ENCODE measurements at regions not wholly inside any gene's neighbourhood (a gene's known extent, or its start where the extent isn't known, plus 50 kb on each side); places are given as distances from the start of the nearest gene placed in this dataset.

- no peak for DNase-seq (ENCODE audit: low read depth in 1 of 2, low spot score in 1 of 2)
Measured at GRCh38 chr12:83850531-83850930, 1062.1 kb downstream of the SLC6A15 start.

DNA sequence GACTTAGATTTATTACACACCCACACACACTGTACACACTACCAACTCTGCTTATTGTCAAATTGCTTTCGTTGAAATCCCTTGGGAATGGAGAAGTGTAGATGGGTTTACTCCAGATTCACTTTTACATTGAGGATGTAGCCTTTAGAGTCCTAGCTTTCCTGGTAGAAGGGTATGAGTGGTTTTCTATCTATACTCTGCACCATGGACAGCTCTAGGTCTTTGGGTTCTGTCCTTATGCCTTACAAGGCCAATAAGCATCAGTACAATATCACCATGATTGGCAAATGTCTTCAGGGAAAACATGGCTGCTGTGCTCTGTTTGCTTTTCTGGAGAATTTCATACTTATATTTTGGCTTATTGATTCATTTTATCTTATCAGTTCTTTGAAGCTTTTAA, 1063.9 kb downstream of the SLC6A15 start:
- DNase-seq (ENCODE audit: low read depth in 1 of 2, low spot score in 1 of 2) = no peak

DNA sequence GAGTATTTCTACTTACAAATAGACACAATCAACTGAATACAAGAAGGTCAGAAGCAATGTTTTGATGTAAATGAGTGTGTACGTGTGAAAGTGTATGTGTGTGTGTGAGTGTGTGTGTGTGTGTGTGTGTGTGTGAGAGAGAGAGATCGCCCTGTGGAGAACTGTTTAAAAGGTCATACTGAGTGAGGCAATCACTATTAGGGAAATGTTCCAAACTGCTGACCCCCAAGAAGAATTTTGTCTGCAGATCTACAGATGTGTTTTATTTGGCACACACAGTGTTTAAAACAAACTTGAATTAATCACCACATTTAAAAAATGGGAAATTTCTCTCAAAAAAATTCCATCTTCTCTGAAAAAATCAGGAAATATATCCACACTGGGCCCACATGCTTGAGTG, 1069.1 kb downstream of the SLC6A15 start:
- DNase-seq (ENCODE audit: low read depth in 1 of 2, low spot score in 1 of 2) = no peak

GRCh38 chr12:83841620-83842019, 1071.0 kb downstream of the SLC6A15 start:
- DNase-seq (ENCODE audit: low read depth in 1 of 2, low spot score in 1 of 2) = no peak

DNA sequence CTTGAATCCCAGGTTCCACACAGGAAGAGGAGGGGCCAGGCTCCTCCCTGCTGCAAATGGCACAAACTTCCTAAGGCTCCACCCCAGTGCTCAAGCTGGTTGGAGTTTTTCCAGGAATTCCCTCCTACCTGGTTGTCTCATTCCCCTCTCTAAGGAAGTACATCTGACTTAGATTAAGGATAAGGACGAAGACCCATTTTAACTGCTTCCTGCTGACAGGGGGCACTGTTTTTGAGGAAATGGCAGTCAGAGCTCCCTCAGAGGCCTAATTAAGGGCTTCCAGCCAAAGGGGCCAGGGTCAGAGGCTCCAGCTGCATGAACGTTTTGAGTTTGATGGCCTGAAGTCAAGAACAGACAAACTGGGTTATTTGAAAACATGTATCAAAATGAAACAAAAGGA, 1084.7 kb downstream of the SLC6A15 start:
- DNase-seq (ENCODE audit: low read depth in 1 of 2, low spot score in 1 of 2) = no peak

DNA sequence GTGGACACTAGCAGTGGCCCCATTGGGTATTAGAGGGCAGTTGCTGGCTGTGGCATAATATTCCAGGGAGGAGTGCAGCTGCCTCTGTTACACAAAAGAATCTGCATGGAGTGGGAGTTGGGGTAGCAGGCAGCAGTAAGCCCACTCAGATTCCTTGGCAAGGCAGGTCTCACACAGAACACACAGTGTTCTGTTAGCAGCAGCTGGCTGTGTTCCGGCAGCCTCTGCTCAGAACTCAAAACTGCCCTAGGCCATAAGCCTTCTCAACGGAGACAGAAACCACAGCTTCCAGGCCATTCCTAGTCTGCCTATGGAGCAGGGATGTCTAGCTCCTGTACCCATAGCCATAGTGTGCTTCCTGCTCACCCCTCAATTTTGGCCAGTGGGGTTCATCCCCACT, 1085.4 kb downstream of the SLC6A15 start:
- DNase-seq (ENCODE audit: low read depth in 1 of 2, low spot score in 1 of 2) = no peak

DNA sequence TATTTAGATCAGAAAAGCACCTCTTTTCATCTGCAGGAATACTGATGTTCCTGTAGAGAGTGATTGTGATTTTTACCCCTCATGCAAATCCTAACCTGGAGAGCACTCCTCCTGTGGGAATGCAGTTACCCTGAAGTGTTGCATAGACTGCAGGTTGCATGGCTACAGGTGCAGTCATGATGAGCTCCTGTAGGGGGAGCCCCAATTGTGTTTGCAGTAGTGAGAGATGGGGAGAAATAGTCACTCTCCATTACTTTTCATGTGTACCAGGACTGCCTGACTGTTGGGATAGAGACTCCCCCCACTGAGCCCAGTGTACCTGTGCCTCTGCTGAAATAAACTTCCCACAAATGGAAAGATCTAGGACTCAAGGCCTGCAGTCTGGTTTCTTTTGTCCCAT, 1086.5 kb downstream of the SLC6A15 start:
- DNase-seq (ENCODE audit: low read depth in 1 of 2, low spot score in 1 of 2) = no peak

DNA sequence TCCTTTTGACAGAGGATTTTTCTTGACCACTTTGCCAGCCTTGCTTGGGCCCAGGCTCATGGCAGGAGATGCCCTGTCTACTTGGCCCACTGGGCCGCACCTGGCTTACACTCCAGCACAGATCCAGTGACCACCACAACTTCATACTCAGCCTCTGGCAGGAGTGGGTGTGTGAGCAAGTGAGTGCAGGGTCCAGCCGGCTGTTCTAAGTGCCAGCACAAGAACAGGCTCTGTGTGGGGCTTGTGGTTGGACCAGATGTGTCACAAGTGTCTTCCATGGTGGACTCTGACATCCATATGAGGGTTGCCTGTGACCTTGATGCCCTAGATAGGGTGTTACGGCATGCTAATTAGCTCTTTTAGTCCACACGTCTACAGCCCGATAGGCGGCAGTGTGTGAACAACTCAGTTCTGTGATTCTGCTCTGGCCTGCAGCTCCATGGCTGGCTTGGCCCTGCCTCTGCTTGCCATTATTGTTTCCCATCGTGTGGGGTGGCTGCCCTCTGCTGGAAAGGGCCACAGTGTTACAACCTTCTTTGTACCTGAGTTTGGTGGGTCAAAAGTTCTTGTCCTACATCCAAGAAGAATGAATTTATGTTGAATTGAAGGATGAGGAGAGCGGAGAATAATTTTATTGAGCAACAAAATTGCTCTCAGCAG, 1089.1 kb downstream of the SLC6A15 start:
- no peak for DNase-seq (ENCODE audit: low read depth in 1 of 2, low spot score in 1 of 2)

GRCh38 chr12:83821967-83822366, 1090.6 kb downstream of the SLC6A15 start:
- no peak for DNase-seq (ENCODE audit: low read depth in 1 of 2, low spot score in 1 of 2)

DNA sequence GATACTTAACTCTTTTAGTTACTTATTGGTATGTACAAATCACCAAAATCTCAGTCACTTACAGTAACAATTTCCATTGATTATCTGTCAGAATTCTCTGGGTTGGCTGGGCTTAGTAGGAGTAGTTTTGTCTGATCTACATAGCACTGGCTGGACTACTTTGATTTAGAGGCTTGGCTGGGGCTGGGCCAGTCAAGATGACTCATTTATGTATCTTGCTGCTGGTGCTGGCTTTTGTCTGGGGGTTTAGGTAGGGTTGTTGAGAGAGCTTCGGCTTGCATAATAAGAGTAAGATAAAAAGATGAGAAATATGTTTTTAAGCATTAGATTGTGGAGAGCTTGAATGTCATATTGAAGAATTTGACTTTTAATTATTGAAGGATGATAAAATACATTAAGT, 1093.7 kb downstream of the SLC6A15 start:
- no peak for DNase-seq (ENCODE audit: low read depth in 1 of 2, low spot score in 1 of 2)

- DNase-seq (ENCODE audit: low read depth in 1 of 2, low spot score in 1 of 2) = no peak
Measured at GRCh38 chr12:83817730-83818129, 1094.9 kb downstream of the SLC6A15 start.

DNA sequence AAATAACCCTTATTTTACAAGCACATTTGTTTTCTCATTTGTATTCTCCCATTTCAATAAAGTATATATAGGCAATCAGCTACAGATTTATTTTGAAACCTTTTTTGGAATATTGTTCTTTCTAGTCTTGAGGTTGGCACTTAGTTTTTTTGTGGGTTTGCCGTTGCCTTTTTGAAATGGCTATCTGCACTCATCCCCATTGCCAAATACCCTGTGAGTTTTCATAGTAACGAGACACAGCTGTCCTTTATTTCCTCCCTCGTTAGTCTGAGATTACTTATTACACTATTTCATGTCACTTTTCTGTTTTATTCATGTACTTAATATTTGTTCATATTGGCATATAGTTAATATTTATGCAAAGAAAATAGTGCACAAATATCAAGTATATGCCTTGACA, 1104.0 kb downstream of the SLC6A15 start:
- DNase-seq (ENCODE audit: low read depth in 1 of 2, low spot score in 1 of 2) = no peak

GRCh38 chr12:83807871-83808270, 1104.7 kb downstream of the SLC6A15 start:
- DNase-seq (ENCODE audit: low read depth in 1 of 2, low spot score in 1 of 2) = no peak

- no peak for DNase-seq (ENCODE audit: low read depth in 1 of 2, low spot score in 1 of 2)
Measured at GRCh38 chr12:83805873-83806272, 1106.7 kb downstream of the SLC6A15 start.

GRCh38 chr12:83805156-83805772, 1107.3 kb downstream of the SLC6A15 start:
- no peak for DNase-seq (ENCODE audit: low read depth in 1 of 2, low spot score in 1 of 2)

- DNase-seq (ENCODE audit: low read depth in 1 of 2, low spot score in 1 of 2) = no peak
Measured at GRCh38 chr12:83801972-83802371, 1110.6 kb downstream of the SLC6A15 start.

- no peak for DNase-seq (ENCODE audit: low read depth in 1 of 2, low spot score in 1 of 2)
Measured at GRCh38 chr12:83800022-83800421, 1112.6 kb downstream of the SLC6A15 start.

DNA sequence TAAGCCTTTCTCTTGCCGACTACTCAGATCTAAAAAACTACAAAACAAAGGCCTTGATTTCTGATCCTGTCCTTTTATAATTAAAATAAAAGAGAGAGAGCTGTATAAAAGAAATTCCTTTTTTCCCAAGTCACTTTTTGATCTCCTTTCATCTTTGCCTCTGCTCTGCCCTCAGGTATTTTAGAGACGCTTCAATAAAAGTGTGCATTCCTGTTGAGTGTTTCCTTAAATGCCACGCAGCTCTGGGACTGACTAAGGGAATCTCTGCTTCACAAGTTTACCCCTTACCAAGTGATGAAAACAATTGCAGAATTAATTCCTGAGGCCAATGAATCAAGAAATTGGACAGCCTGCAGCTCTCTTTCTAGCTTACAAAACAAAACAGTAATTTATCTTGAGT, 1109.8 kb downstream of the TMTC2 start:
- no peak for DNase-seq (ENCODE audit: low read depth in 1 of 2, low spot score in 1 of 2)

DNA sequence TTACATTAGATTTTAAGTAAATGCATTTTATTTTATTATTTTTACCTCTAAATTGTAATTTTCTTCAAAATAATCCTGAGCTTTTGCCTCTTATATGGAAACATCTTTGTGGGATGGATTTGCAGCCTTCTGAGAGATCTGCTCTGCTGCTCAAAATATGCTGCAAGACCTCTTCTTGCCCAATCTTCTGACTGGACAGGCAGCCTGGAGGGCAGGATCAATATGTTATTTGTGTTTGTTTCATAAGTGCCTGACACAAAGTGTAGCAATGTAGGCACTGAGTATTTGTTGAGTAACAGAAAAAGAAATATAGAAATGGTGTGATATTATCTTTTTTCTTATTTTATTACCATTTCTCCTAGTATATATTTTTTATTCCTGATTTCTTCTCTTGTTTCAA, 1106.9 kb downstream of the TMTC2 start:
- no peak for DNase-seq (ENCODE audit: low read depth in 1 of 2, low spot score in 1 of 2)

DNA sequence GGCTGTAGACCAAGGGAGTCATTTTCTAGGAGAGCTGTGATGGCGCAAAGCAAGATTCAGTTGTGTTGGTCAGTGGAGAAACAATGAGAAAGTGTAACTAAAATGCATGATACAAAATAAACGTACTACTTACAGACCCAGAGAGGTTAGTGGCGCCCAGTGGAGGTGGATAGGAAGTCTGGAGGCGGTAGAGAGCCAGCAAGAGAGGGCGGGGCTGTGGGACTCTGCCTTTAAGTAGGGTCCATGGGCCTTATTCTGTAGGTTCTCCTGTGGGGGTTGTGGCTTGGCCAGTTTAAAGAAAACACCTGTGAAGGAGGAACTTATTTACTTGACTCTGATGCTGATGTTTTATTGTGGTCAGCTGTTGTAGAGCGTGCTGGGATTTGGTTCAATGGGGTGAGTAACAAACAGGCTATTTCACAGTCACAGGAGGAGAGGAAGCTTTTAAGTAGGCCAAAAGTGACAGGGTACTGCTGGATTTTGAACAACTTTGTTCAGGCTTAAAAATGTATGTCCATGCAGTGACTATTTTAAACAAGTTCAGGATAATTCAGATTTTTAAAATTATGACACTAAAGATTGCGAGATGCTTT, 1097.7 kb downstream of the TMTC2 start:
- no peak for DNase-seq (ENCODE audit: low read depth in 1 of 2, low spot score in 1 of 2)

- no peak for DNase-seq (ENCODE audit: low read depth in 1 of 2, low spot score in 1 of 2)
Measured at GRCh38 chr12:83779526-83779925, 1092.8 kb downstream of the TMTC2 start.

DNA sequence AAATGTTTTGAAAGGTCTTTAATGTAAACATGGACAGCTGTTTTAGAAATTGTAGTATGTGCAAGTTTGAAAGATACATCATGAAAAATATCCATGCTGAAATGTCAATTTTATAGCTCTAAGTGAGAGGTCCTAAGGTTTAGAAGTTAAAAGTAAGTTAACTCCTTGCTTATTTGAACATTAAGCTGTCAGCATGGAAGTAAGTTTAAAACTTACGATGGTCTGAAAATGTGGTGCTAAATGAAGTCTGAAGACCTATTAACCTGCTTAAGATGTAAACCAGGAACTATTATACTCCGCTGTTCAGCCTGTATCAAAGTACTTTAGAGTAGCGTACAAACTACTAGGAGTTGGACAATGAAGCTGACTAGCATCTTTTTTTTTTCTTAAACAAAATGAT, 1082.4 kb downstream of the TMTC2 start:
- no peak for DNase-seq (ENCODE audit: low read depth in 1 of 2, low spot score in 1 of 2)

- no peak for DNase-seq (ENCODE audit: low read depth in 1 of 2, low spot score in 1 of 2)
Measured at GRCh38 chr12:83767723-83768122, 1081.0 kb downstream of the TMTC2 start.
